ENCODE measurements at regions not wholly inside any gene's neighbourhood (a gene's known extent, or its start where the extent isn't known, plus 50 kb on each side); places are given as distances from the start of the nearest gene placed in this dataset.

DNA sequence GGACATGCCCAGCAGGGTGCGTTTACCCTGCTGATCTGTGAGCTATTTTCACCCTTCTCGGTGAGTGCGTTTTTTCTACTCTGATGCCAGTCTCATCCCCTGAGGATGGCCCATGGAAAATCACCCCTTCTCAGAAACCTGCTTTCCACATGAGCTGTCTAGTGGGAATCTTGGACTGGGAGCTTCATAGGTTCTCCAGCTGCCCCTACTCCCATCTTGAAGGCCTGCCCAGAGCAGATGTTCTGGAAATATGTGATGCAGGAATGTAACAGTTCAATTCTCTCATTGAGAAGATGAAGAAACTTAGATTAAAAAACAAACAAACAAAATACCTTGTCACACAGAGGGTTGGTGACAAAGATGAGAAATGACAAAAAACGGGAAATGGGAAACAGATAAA lies 146.9 kb upstream of the RAB11FIP2 start:
- Histone ChIP-seq H3K27ac (no peak overlapping the region), H3K4me3 (no peak overlapping the region), H3K4me1 (no peaks in the 10 kb centered on the region), H3K9me3 (no peaks in the 10 kb centered on the region), H3K4me2 (no peak overlapping the region)
- ChIA-PET POLR2A (no interaction called here), CTCF (no interaction called here)
- ATAC-seq (no peak), DNase-seq (ENCODE audit: low read depth in 1 of 2, low spot score in 1 of 2) (no peak), FAIRE-seq (no peak)
- 47% methylated on average over 4 of the region's 4 CpGs for WGBS (ENCODE audit: missing lambda C conversion rate)
- no peak for TF ChIP-seq CHD2 (IDR thresholded peaks at IDR 0.05; ENCODE audit: low read length, partially characterized antibody)
- TF ChIP-seq POLR2A (IDR thresholded peaks at IDR 0.05; ENCODE audit: low read length): no peak
- no peak for TF ChIP-seq KDM5A (IDR thresholded peaks at IDR 0.05)
- no peak for TF ChIP-seq CEBPB (IDR thresholded peaks at IDR 0.05)
- no peak for TF ChIP-seq USF2 (IDR thresholded peaks at IDR 0.05)
- no peak for TF ChIP-seq RARB (CRISPR knock-in tag; IDR thresholded peaks at IDR 0.05)
- TF ChIP-seq, protein P1, sequence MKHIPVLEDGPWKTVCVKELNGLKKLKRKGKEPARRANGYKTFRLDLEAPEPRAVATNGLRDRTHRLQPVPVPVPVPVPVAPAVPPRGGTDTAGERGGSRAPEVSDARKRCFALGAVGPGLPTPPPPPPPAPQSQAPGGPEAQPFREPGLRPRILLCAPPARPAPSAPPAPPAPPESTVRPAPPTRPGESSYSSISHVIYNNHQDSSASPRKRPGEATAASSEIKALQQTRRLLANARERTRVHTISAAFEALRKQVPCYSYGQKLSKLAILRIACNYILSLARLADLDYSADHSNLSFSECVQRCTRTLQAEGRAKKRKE (CRISPR knock-in tag; IDR thresholded peaks at IDR 0.05; ENCODE audit: low read depth): no peak
- no peak for TF ChIP-seq RFX5 (IDR thresholded peaks at IDR 0.05)
- no peak for TF ChIP-seq HOXB5 (CRISPR knock-in tag; IDR thresholded peaks at IDR 0.05)
- TF ChIP-seq, protein P2, sequence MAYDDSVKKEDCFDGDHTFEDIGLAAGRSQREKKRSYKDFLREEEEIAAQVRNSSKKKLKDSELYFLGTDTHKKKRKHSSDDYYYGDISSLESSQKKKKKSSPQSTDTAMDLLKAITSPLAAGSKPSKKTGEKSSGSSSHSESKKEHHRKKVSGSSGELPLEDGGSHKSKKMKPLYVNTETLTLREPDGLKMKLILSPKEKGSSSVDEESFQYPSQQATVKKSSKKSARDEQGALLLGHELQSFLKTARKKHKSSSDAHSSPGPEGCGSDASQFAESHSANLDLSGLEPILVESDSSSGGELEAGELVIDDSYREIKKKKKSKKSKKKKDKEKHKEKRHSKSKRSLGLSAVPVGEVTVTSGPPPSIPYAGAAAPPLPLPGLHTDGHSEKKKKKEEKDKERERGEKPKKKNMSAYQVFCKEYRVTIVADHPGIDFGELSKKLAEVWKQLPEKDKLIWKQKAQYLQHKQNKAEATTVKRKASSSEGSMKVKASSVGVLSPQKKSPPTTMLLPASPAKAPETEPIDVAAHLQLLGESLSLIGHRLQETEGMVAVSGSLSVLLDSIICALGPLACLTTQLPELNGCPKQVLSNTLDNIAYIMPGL (CRISPR knock-in tag; IDR thresholded peaks at IDR 0.05; ENCODE audit: borderline replicate concordance): no peak
- TF ChIP-seq REST (IDR thresholded peaks at IDR 0.05): no peak
- no peak for TF ChIP-seq RAD21 (conservative IDR thresholded peaks at IDR 0.05 in 1 of 2, IDR thresholded peaks at IDR 0.05 in 1 of 2)
- no peak for TF ChIP-seq MYC (IDR thresholded peaks at IDR 0.05; ENCODE audit: borderline replicate concordance, low read length)
- TF ChIP-seq BCL3 (IDR thresholded peaks at IDR 0.05): no peak
- TF ChIP-seq RNF2 (IDR thresholded peaks at IDR 0.05; ENCODE audit: borderline replicate concordance, low read depth): no peak
- no peak for TF ChIP-seq CTCF (IDR thresholded peaks at IDR 0.05)

GRCh38 chr10:118181021-118181420 lies 134.3 kb upstream of the RAB11FIP2 start:
- Histone ChIP-seq H3K4me2 (no peak overlapping the region), H3K4me1 (no peaks in the 10 kb centered on the region), H3K4me3 (no peak overlapping the region), H3K9me3 (no peaks in the 10 kb centered on the region), H3K27ac (no peak overlapping the region)
- FAIRE-seq (no peak), DNase-seq (ENCODE audit: low read depth in 1 of 2, low spot score in 1 of 2) (no peak), ATAC-seq (no peak)
- WGBS (ENCODE audit: missing lambda C conversion rate): 5% methylated on average over 1 of the region's 1 CpG
- ChIA-PET CTCF (no interaction called here), POLR2A (no interaction called here)
- TF ChIP-seq HOXA7 (CRISPR knock-in tag; IDR thresholded peaks at IDR 0.05) (no peak), SREBF2 (IDR thresholded peaks at IDR 0.05) (no peak), FOSL2 (IDR thresholded peaks at IDR 0.05) (no peak), FOSL2 (CRISPR knock-in tag; IDR thresholded peaks at IDR 0.05) (no peak), MYC (IDR thresholded peaks at IDR 0.05; ENCODE audit: borderline replicate concordance, low read length) (no peak), HOXB13 (CRISPR knock-in tag; IDR thresholded peaks at IDR 0.05; ENCODE audit: low read depth) (no peak), REST (IDR thresholded peaks at IDR 0.05) (no peak), KDM1A (IDR thresholded peaks at IDR 0.05; ENCODE audit: low read depth) (no peak), FOXS1 (CRISPR knock-in tag; IDR thresholded peaks at IDR 0.05) (no peak), ZFP36 (IDR thresholded peaks at IDR 0.05; ENCODE audit: borderline replicate concordance, partially characterized antibody) (no peak)
